HFFc6 (cell line): ENCODE measurements at regions not wholly inside any gene's neighbourhood (a gene's known extent, or its start where the extent isn't known, plus 50 kb on each side); places are given as distances from the start of the nearest gene placed in this dataset.

Experiments
- DNase-seq: peaks from one replicate; pipeline ENCODE4 v3.0.0-alpha.2; 2018
- H3K27ac Mint-ChIP-seq: 2 replicates; pipeline ENCODE4 v1.8.0; 2020; ENCODE audit warnings: mild to moderate bottlenecking, mixed read lengths
- H3K27me3 Mint-ChIP-seq: 2 replicates; pipeline ENCODE4 v1.8.0; 2021; ENCODE audit warnings: mild to moderate bottlenecking, moderate library complexity, mixed read lengths; ENCODE audit not compliant: insufficient read depth
- H3K36me3 Mint-ChIP-seq: 2 replicates; pipeline ENCODE4 v1.8.0; 2021; ENCODE audit warnings: low read depth, mixed read lengths
- H3K4me1 Mint-ChIP-seq: 2 replicates; pipeline ENCODE4 v1.8.0; 2020; ENCODE audit warnings: low read depth, mixed read lengths
- H3K4me3 Mint-ChIP-seq: 2 replicates; pipeline ENCODE4 v1.8.0; 2020; ENCODE audit warnings: mild to moderate bottlenecking, moderate library complexity, mixed read lengths
- H3K9me3 Mint-ChIP-seq: 2 replicates; pipeline ENCODE4 v1.8.0; 2020; ENCODE audit warnings: mild to moderate bottlenecking, mixed read lengths
- CTCF ChIP-seq: fragments of 200-600 bp; sonication (generic); IDR thresholded peaks from 2 replicates; pipeline ENCODE4 v1.5.0; 2021; ENCODE audit warnings: antibody characterized with exemption, mild to moderate bottlenecking

DNA sequence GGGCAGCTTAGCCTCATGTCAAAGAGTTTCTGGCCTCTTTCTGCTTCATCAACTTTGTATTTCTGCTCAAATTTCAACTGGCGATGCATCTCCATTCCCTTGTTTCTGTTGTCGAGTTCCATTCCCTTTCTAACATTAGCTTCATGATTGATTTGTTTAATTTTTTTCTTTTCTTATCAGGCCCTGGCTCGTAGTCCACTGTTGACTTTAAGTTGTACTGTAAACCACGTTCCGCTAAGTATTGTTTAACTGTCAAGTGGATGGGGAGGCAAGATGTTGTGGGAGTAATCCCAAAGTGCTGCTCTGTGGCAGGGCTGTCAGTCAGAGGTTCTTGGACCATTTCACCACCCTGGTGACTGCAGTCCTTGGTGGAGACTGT lies 309.1 kb downstream of the PSAT1 start:
- no peak for DNase-seq
- no peaks in the 10 kb centered on the region for H3K27me3 Mint-ChIP-seq
- H3K9me3 Mint-ChIP-seq = peaks cover 20% of the 10 kb centered on the region
- TF ChIP-seq CTCF = no peak
- peaks cover 68% of the 10 kb centered on the region for H3K4me1 Mint-ChIP-seq
- H3K27ac Mint-ChIP-seq = no peak overlapping the region
- H3K36me3 Mint-ChIP-seq = peaks cover 64% of the 10 kb centered on the region
- H3K4me3 Mint-ChIP-seq = no peak overlapping the region

- TF ChIP-seq CTCF = no peak
- Mint-ChIP-seq H3K27me3 (no peaks in the 10 kb centered on the region), H3K4me1 (peaks cover 68% of the 10 kb centered on the region), H3K27ac (no peak overlapping the region), H3K4me3 (no peak overlapping the region), H3K9me3 (peaks cover 19% of the 10 kb centered on the region), H3K36me3 (peaks cover 66% of the 10 kb centered on the region)
- no peak for DNase-seq
Observed at GRCh38 chr9:78607853-78608252, 310.9 kb downstream of the PSAT1 start.

DNA sequence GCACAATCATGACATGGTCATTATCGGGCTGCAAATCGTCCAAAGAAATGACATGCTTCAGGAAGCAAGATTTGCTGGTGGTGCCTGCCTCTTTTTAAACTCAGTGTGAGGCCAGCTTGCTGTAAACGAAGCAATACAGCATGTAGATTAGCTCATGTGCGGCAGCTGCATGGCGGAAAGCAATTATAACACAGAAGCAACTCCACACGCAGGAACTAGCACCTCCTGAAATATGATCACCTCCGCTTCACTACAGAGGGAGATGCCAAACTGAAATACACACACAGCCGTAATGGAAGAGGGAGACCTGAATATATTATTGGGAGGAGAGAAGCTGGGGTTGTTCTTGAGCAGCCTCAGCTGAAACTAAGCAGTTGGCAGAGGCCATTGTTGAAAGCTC lies 312.5 kb downstream of the PSAT1 start:
- no peak for TF ChIP-seq CTCF
- Mint-ChIP-seq H3K27me3 (no peaks in the 10 kb centered on the region), H3K9me3 (peaks cover 14% of the 10 kb centered on the region), H3K4me3 (no peak overlapping the region), H3K4me1 (peaks cover 72% of the 10 kb centered on the region), H3K36me3 (peaks cover 58% of the 10 kb centered on the region), H3K27ac (no peak overlapping the region)
- DNase-seq = no peak

DNA sequence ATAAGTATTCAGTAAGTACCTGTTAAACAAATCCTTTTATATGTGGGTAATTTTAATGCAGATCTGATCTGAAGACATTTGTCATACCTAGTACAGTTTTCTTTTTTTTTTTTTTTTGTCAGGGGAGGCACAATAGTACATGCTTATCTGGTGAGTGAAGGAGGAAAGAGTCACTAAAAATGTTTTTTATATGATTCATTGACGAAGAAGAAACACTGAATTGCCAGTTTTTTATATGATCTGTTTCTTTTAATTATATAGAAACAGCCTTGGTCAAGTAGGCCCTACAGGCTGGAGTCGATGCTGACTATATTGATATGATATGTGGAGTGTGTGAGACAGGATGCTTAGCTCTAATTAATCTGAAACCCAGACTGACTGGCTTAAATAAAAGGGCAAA lies 315.2 kb downstream of the PSAT1 start:
- H3K36me3 Mint-ChIP-seq = peaks cover 46% of the 10 kb centered on the region
- H3K27ac Mint-ChIP-seq = peak overlapping the region; percentile 74
- H3K4me3 Mint-ChIP-seq = peak overlapping the region; percentile 36

GRCh38 chr9:78613006-78613405 lies 316.1 kb downstream of the PSAT1 start:
- Mint-ChIP-seq H3K4me3 (no peak overlapping the region), H3K36me3 (peaks cover 38% of the 10 kb centered on the region), H3K9me3 (peaks cover 3% of the 10 kb centered on the region), H3K27me3 (no peaks in the 10 kb centered on the region; the same call in 1 of the 2 replicates), H3K27ac (peak overlapping the region; percentile 74; the same call in 1 of the 2 replicates), H3K4me1 (peaks cover 79% of the 10 kb centered on the region)
- TF ChIP-seq CTCF = no peak
- DNase-seq = no peak

More for the DNA sequence above, 315.2 kb downstream of the PSAT1 start:
- TF ChIP-seq CTCF = no peak
- DNase-seq = peak; percentile 73
- H3K9me3 Mint-ChIP-seq = peaks cover 11% of the 10 kb centered on the region
- H3K4me1 Mint-ChIP-seq = peaks cover 81% of the 10 kb centered on the region
- no peaks in the 10 kb centered on the region for H3K27me3 Mint-ChIP-seq

DNA sequence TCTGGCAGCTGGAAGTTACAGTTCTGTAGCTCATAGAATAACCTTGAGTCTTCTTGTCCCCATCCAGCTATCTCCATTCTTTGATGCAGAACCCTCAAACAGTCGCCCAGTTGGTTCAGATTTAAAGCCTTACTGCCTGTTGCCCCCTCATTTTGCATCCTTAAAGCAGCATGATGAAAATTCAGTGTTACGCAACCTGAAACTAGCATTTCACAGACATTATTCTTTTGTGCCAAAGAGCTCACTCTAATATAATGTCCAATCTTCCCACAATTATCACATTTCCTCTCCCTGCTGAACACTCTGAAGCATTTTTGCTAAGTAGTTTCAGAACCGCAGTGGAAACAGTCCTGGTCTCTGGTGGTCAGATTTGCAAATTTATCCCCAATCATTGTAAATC lies 318.0 kb downstream of the PSAT1 start:
- H3K27ac Mint-ChIP-seq = no peak overlapping the region
- no peak overlapping the region for H3K4me3 Mint-ChIP-seq
- DNase-seq = no peak
- H3K27me3 Mint-ChIP-seq = no peaks in the 10 kb centered on the region; the same call in 1 of the 2 replicates
- H3K9me3 Mint-ChIP-seq = no peaks in the 10 kb centered on the region
- H3K4me1 Mint-ChIP-seq = peaks cover 85% of the 10 kb centered on the region
- peaks cover 25% of the 10 kb centered on the region for H3K36me3 Mint-ChIP-seq
- TF ChIP-seq CTCF = no peak
